Activated CD8-positive, alpha-beta memory T cell treated with anti-CD3 and anti-CD28 coated beads, Interleukin-2, amount 10 ng/mL, durations not matched to agents 7 days and 5 days (primary cell): ENCODE measurements at regions not wholly inside any gene's neighbourhood (a gene's known extent, or its start where the extent isn't known, plus 50 kb on each side); places are given as distances from the start of the nearest gene placed in this dataset.
"Not testable (repeated sequence)": the region's sequence is repeated elsewhere in the genome, so short reads cannot be mapped to it uniquely, and the experiment has no call there.

ENCODE experiments used
- ATAC-seq: fragments of 150-1000 bp; cut with Tn5 transposase; one replicate; pipeline ENCODE4 v1.10.0; 2021; ENCODE audit warnings: moderate library complexity
- CTCF ChIA-PET: fragments of 350-600 bp; sonication (Branson Sonifier 250); formaldehyde crosslinking; loops from one replicate; lab custom pipeline; 2021; ENCODE audit warnings: antibody characterized with exemption; lab: Charles Lee
- DNase-seq: peaks from one replicate; pipeline ENCODE4 v3.0.0-alpha.2; 2020
- H3K27ac Mint-ChIP-seq: one replicate; pipeline ENCODE4 v1.8.0; 2021; ENCODE audit warnings: mild to moderate bottlenecking, mixed read lengths
- H3K27me3 Mint-ChIP-seq: one replicate; pipeline ENCODE4 v1.8.0; 2021; ENCODE audit warnings: mixed read lengths
- H3K36me3 Mint-ChIP-seq: one replicate; pipeline ENCODE4 v1.8.0; 2021; ENCODE audit warnings: mild to moderate bottlenecking, mixed read lengths
- H3K4me1 Mint-ChIP-seq: one replicate; pipeline ENCODE4 v1.8.0; 2021; ENCODE audit warnings: mixed read lengths
- H3K4me3 Mint-ChIP-seq: one replicate; pipeline ENCODE4 v1.8.0; 2021; ENCODE audit warnings: mild to moderate bottlenecking, moderate library complexity, mixed read lengths
- H3K9me3 Mint-ChIP-seq: one replicate; pipeline ENCODE4 v1.8.0; 2022; ENCODE audit warnings: low read depth, mixed read lengths

GRCh38 chr15:47903368-47903767, 186.1 kb downstream of the SEMA6D start:
- H3K4me3 Mint-ChIP-seq = no peak overlapping the region
- ATAC-seq (no peak), DNase-seq (no peak)
- H3K4me1 Mint-ChIP-seq = no peaks in the 10 kb centered on the region
- CTCF ChIA-PET = no interaction called here
- no peaks in the 10 kb centered on the region for H3K27me3 Mint-ChIP-seq
- H3K9me3 Mint-ChIP-seq = peaks cover 6% of the 10 kb centered on the region
- no peaks in the 10 kb centered on the region for H3K36me3 Mint-ChIP-seq
- no peak overlapping the region for H3K27ac Mint-ChIP-seq

GRCh38 chr15:47908486-47908885, 191.2 kb downstream of the SEMA6D start:
- no peaks in the 10 kb centered on the region for H3K36me3 Mint-ChIP-seq
- peaks cover 6% of the 10 kb centered on the region for H3K9me3 Mint-ChIP-seq
- ATAC-seq (no peak), DNase-seq (no peak)
- no peak overlapping the region for H3K27ac Mint-ChIP-seq
- no peak overlapping the region for H3K4me3 Mint-ChIP-seq
- CTCF ChIA-PET = no interaction called here
- H3K27me3 Mint-ChIP-seq = no peaks in the 10 kb centered on the region
- no peaks in the 10 kb centered on the region for H3K4me1 Mint-ChIP-seq

- H3K36me3 Mint-ChIP-seq = no peaks in the 10 kb centered on the region
- H3K4me3 Mint-ChIP-seq = no peak overlapping the region
- no peaks in the 10 kb centered on the region for H3K4me1 Mint-ChIP-seq
- ATAC-seq (no peak), DNase-seq (no peak)
- H3K27ac Mint-ChIP-seq = no peak overlapping the region
- H3K9me3 Mint-ChIP-seq = peaks cover 1% of the 10 kb centered on the region
- CTCF ChIA-PET = no interaction called here
- H3K27me3 Mint-ChIP-seq = no peaks in the 10 kb centered on the region
These were observed 191.8 kb downstream of the SEMA6D start for GRCh38 chr15:47908950-47909670.

- DNase-seq, H3K36me3 Mint-ChIP-seq, ATAC-seq, H3K9me3 Mint-ChIP-seq, H3K27me3 Mint-ChIP-seq, H3K27ac Mint-ChIP-seq, H3K4me3 Mint-ChIP-seq, H3K4me1 Mint-ChIP-seq: not testable (repeated sequence)
- CTCF ChIA-PET = interaction anchor here (1.6 kb wide), 1 partner anchor 75 kb away, joined by 7 read pairs; no protein-coding TSS in a partner anchor
These were observed 195.6 kb downstream of the SEMA6D start for GRCh38 chr15:47912910-47913309.

GRCh38 chr15:47917881-47918280, 200.6 kb downstream of the SEMA6D start:
- DNase-seq (no peak), ATAC-seq (no peak)
- H3K4me3 Mint-ChIP-seq = no peak overlapping the region
- no peaks in the 10 kb centered on the region for H3K36me3 Mint-ChIP-seq
- H3K9me3 Mint-ChIP-seq = no peaks in the 10 kb centered on the region
- H3K4me1 Mint-ChIP-seq = no peaks in the 10 kb centered on the region
- H3K27ac Mint-ChIP-seq = no peak overlapping the region
- CTCF ChIA-PET = no interaction called here
- H3K27me3 Mint-ChIP-seq = no peaks in the 10 kb centered on the region

- CTCF ChIA-PET = no interaction called here
- DNase-seq (no peak), ATAC-seq (no peak)
- no peaks in the 10 kb centered on the region for H3K36me3 Mint-ChIP-seq
- no peaks in the 10 kb centered on the region for H3K27me3 Mint-ChIP-seq
- no peak overlapping the region for H3K27ac Mint-ChIP-seq
- no peaks in the 10 kb centered on the region for H3K4me1 Mint-ChIP-seq
- no peak overlapping the region for H3K4me3 Mint-ChIP-seq
- H3K9me3 Mint-ChIP-seq = no peaks in the 10 kb centered on the region
These were observed 201.6 kb downstream of the SEMA6D start for GRCh38 chr15:47918877-47919276.

GRCh38 chr15:47924381-47924780, 196.4 kb upstream of the SLC24A5 start:
- H3K4me3 Mint-ChIP-seq = no peak overlapping the region
- ATAC-seq (no peak), DNase-seq (no peak)
- H3K27me3 Mint-ChIP-seq = no peaks in the 10 kb centered on the region
- no peaks in the 10 kb centered on the region for H3K4me1 Mint-ChIP-seq
- H3K36me3 Mint-ChIP-seq = no peaks in the 10 kb centered on the region
- no peak overlapping the region for H3K27ac Mint-ChIP-seq
- CTCF ChIA-PET = no interaction called here
- no peaks in the 10 kb centered on the region for H3K9me3 Mint-ChIP-seq

- Mint-ChIP-seq H3K27me3 (no peaks in the 10 kb centered on the region), H3K27ac (no peak overlapping the region), H3K9me3 (no peaks in the 10 kb centered on the region), H3K4me3 (no peak overlapping the region), H3K4me1 (no peaks in the 10 kb centered on the region), H3K36me3 (no peaks in the 10 kb centered on the region)
- CTCF ChIA-PET = no interaction called here
- DNase-seq (no peak), ATAC-seq (no peak)
These were observed 191.5 kb upstream of the SLC24A5 start for GRCh38 chr15:47929138-47929803.

GRCh38 chr15:47932261-47932660, 188.5 kb upstream of the SLC24A5 start:
- Mint-ChIP-seq H3K9me3 (no peaks in the 10 kb centered on the region), H3K27ac (no peak overlapping the region), H3K4me1 (no peaks in the 10 kb centered on the region), H3K36me3 (no peaks in the 10 kb centered on the region), H3K27me3 (peaks cover 3% of the 10 kb centered on the region), H3K4me3 (no peak overlapping the region)
- CTCF ChIA-PET = no interaction called here
- ATAC-seq = no peak
- DNase-seq = no peak

- no peaks in the 10 kb centered on the region for H3K9me3 Mint-ChIP-seq
- CTCF ChIA-PET = no interaction called here
- ATAC-seq (no peak), DNase-seq (no peak)
- H3K4me3 Mint-ChIP-seq = no peak overlapping the region
- H3K4me1 Mint-ChIP-seq = no peaks in the 10 kb centered on the region
- no peak overlapping the region for H3K27ac Mint-ChIP-seq
- H3K36me3 Mint-ChIP-seq = no peaks in the 10 kb centered on the region
- H3K27me3 Mint-ChIP-seq = peaks cover 3% of the 10 kb centered on the region
These were observed 187.7 kb upstream of the SLC24A5 start for GRCh38 chr15:47932951-47933641.

- CTCF ChIA-PET = no interaction called here
These were observed 186.9 kb upstream of the SLC24A5 start for GRCh38 chr15:47933865-47934264.

GRCh38 chr15:47934342-47934741, 186.4 kb upstream of the SLC24A5 start:
- Mint-ChIP-seq H3K36me3 (no peaks in the 10 kb centered on the region), H3K27ac (no peak overlapping the region), H3K27me3 (peaks cover 3% of the 10 kb centered on the region)

More at GRCh38 chr15:47933865-47934264, 186.9 kb upstream of the SLC24A5 start:
- ATAC-seq (no peak), DNase-seq (no peak)
- H3K4me1 Mint-ChIP-seq = no peaks in the 10 kb centered on the region
- no peak overlapping the region for H3K27ac Mint-ChIP-seq
- no peak overlapping the region for H3K4me3 Mint-ChIP-seq
- no peaks in the 10 kb centered on the region for H3K36me3 Mint-ChIP-seq
- H3K27me3 Mint-ChIP-seq = peaks cover 3% of the 10 kb centered on the region
- no peaks in the 10 kb centered on the region for H3K9me3 Mint-ChIP-seq

GRCh38 chr15:47937834-47938233, 183.0 kb upstream of the SLC24A5 start:
- Mint-ChIP-seq H3K9me3 (no peaks in the 10 kb centered on the region), H3K27me3 (peaks cover 3% of the 10 kb centered on the region), H3K4me3 (no peak overlapping the region), H3K27ac (no peak overlapping the region), H3K4me1 (no peaks in the 10 kb centered on the region), H3K36me3 (no peaks in the 10 kb centered on the region)
- CTCF ChIA-PET = no interaction called here
- ATAC-seq = no peak
- no peak for DNase-seq

More at GRCh38 chr15:47934342-47934741, 186.4 kb upstream of the SLC24A5 start:
- DNase-seq = no peak
- no peaks in the 10 kb centered on the region for H3K4me1 Mint-ChIP-seq
- no peak overlapping the region for H3K4me3 Mint-ChIP-seq
- CTCF ChIA-PET = no interaction called here
- ATAC-seq = no peak
- H3K9me3 Mint-ChIP-seq = no peaks in the 10 kb centered on the region
